ENCODE measurements at regions not wholly inside any gene's neighbourhood (a gene's known extent, or its start where the extent isn't known, plus 50 kb on each side); places are given as distances from the start of the nearest gene placed in this dataset.

- TF ChIP-seq UBTF (IDR thresholded peaks at IDR 0.05; ENCODE audit: borderline replicate concordance in 1 of 2, low read depth in 2 of 2, low read length in 2 of 2): no peak
- no peak for TF ChIP-seq MED1 (CRISPR knock-in tag; IDR thresholded peaks at IDR 0.05; ENCODE audit: borderline replicate concordance)
- no peak for TF ChIP-seq RB1 (IDR thresholded peaks at IDR 0.05; ENCODE audit: low read depth)
- TF ChIP-seq ZNF175 (CRISPR knock-in tag; IDR thresholded peaks at IDR 0.05; ENCODE audit: low read depth): 0 out of 2 replicates have a peak, but pooled peaks have one; percentile 44
- TF ChIP-seq ZNF655 (CRISPR knock-in tag; IDR thresholded peaks at IDR 0.05): no peak
- TF ChIP-seq DLX4 (CRISPR knock-in tag; IDR thresholded peaks at IDR 0.05): no peak
- peak; percentile 24; the same call in 1 of the 2 replicates for TF ChIP-seq CEBPB (tag; IDR thresholded peaks at IDR 0.05)
- no peak for TF ChIP-seq CTBP1 (IDR thresholded peaks at IDR 0.05; ENCODE audit: borderline replicate concordance)
Observed at GRCh38 chr5:68418201-68418600, 202.6 kb downstream of the PIK3R1 start (continued).

All from K562 (cell line).